GM12878 (cell line): ENCODE measurements at regions not wholly inside any gene's neighbourhood (a gene's known extent, or its start where the extent isn't known, plus 50 kb on each side); places are given as distances from the start of the nearest gene placed in this dataset.

ENCODE experiments used
- ATAC-seq: fragments of 200-7000 bp; cut with Tn5 transposase; 3 replicates; pipeline ENCODE4 v1.9.1; 2020; ENCODE audit warnings: mild to moderate bottlenecking, moderate library complexity
- BruUV-seq: library from RNA; stranded (reverse); fragments of 400-500 nt; replicated peaks from 2 replicates; lab custom pipeline; 2021; lab: Mats Ljungman, UMichigan
- CTCF ChIA-PET: fragments of 300-600 bp; sonication (Branson Sonifier 250); formaldehyde crosslinking; extraction: SDS; loops from one replicate; lab custom pipeline; 2021; ENCODE audit warnings: inconsistent platforms; lab: Yijun Ruan, JAX
- POLR2A ChIA-PET: fragments of 350-600 bp; formaldehyde crosslinking; extraction: SDS; loops from one replicate; lab custom pipeline; 2021; ENCODE audit warnings: inconsistent platforms; lab: Charles Lee
- RAD21 ChIA-PET: fragments of 300-600 bp; sonication (Branson Sonifier 250); formaldehyde crosslinking; loops from one replicate; lab custom pipeline; 2023; ENCODE audit warnings: antibody characterized with exemption; ENCODE audit not compliant: unreplicated experiment; lab: Charles Lee
- SMC1A ChIA-PET: fragments of 300-600 bp; sonication (Branson Sonifier 250); formaldehyde crosslinking; loops from one replicate; lab custom pipeline; 2023; ENCODE audit not compliant: unreplicated experiment, uncharacterized antibody; lab: Charles Lee
- DNase-seq: peaks from one replicate; pipeline ENCODE4 v3.0.0-alpha.2; 2011; ENCODE audit warnings: low read depth, low spot score
- FAIRE-seq: peaks from 3 replicates; lab custom pipeline; 2011; peaks lifted over from hg19 to GRCh38; lab: Jason Lieb, UNC
- H2AFZ ChIP-seq: 2 replicates; pipeline ENCODE4 v1.6.0; 2011; ENCODE audit warnings: low read depth, low read length, control low read depth; ENCODE audit not compliant: control insufficient read depth
- H3K27ac ChIP-seq: 2 replicates; pipeline ENCODE4 v1.5.1; 2011; ENCODE audit warnings: control low read depth; ENCODE audit not compliant: control insufficient read depth, insufficient read depth
- H3K27me3 ChIP-seq, 2 experiments: replicated peaks in 1 of 2; 2 replicates each; pipeline versions ENCODE4 v1.6.0 to v1.6.1; 2011; ENCODE audit warnings: low read length in 1 of 2; ENCODE audit not compliant: control insufficient read depth in 2 of 2, insufficient read depth in 2 of 2
- H3K36me3 ChIP-seq, 2 experiments: 2 replicates each; pipeline ENCODE4 v1.5.1; 2011; ENCODE audit warnings: low read length in 1 of 2; ENCODE audit not compliant: control insufficient read depth in 2 of 2, insufficient read depth in 2 of 2
- H3K4me1 ChIP-seq: 2 replicates; pipeline ENCODE4 v1.6.1; 2011; ENCODE audit warnings: mild to moderate bottlenecking, low read length, moderate library complexity, mixed read lengths; ENCODE audit not compliant: control insufficient read depth, insufficient read depth
- H3K4me2 ChIP-seq: 2 replicates; pipeline ENCODE4 v1.6.0; 2011; ENCODE audit warnings: control low read depth; ENCODE audit not compliant: control insufficient read depth, insufficient read depth
- H3K4me3 ChIP-seq: fragments of 200-600 bp; sonication (generic); 2 replicates; pipeline ENCODE4 v1.5.1; 2016
- H3K79me2 ChIP-seq: 2 replicates; pipeline ENCODE4 v1.6.0; 2011; ENCODE audit warnings: low read length; ENCODE audit not compliant: control insufficient read depth, insufficient read depth
- H3K9ac ChIP-seq: 2 replicates; pipeline ENCODE4 v1.8.0; 2011; ENCODE audit warnings: low read length, control low read depth, mixed read lengths; ENCODE audit not compliant: control insufficient read depth, insufficient read depth
- H3K9me3 ChIP-seq: replicated peaks from 3 replicates; pipeline ENCODE4 v1.5.1; 2011; ENCODE audit warnings: mild to moderate bottlenecking, low read length; ENCODE audit not compliant: control insufficient read depth, insufficient read depth
- H4K20me1 ChIP-seq: 2 replicates; pipeline ENCODE4 v1.6.0; 2011; ENCODE audit not compliant: control insufficient read depth, insufficient read depth
- BCL11A ChIP-seq: IDR thresholded peaks from 2 replicates; pipeline ENCODE4 v1.6.1; 2011; ENCODE audit warnings: low read depth, low read length
- BHLHE40 ChIP-seq, 2 experiments: fragments of 450-650 bp in 1 of 2; IDR thresholded peaks; 2 replicates each; pipeline ENCODE4 v1.6.1; 2011 to 2017; ENCODE audit warnings: low read depth in 2 of 2, borderline replicate concordance in 1 of 2, improper control_type of control experiment in 1 of 2, low read length in 1 of 2, mild to moderate bottlenecking in 1 of 2
- BRCA1 ChIP-seq: IDR thresholded peaks from 2 replicates; pipeline ENCODE4 v1.6.1; 2011; ENCODE audit warnings: low read depth, low read length, improper control_type of control experiment
- CTCF ChIP-seq, 3 experiments: IDR thresholded peaks in 2 of 3; conservative IDR thresholded peaks in 1 of 3; 2 replicates each; pipeline ENCODE4 v1.5.1; 2011; ENCODE audit warnings: low read depth in 3 of 3, low read length in 3 of 3, mild to moderate bottlenecking in 3 of 3, control low read depth in 2 of 3, moderate library complexity in 2 of 3, inconsistent platforms in 1 of 3, mixed read lengths in 1 of 3; ENCODE audit not compliant: control insufficient read depth in 2 of 3, insufficient read depth in 1 of 3; ENCODE audit errors: extremely low read depth in 1 of 3
- GABPA ChIP-seq: IDR thresholded peaks from 2 replicates; pipeline ENCODE4 v1.6.1; 2014; ENCODE audit warnings: antibody characterized with exemption, low read depth, mild to moderate bottlenecking, inconsistent platforms
- MTA2 ChIP-seq: fragments of 450-650 bp; IDR thresholded peaks from 2 replicates; pipeline ENCODE4 v1.6.1; 2016; ENCODE audit warnings: low read depth, mild to moderate bottlenecking, moderate library complexity
- NKRF ChIP-seq: fragments of 450-650 bp; conservative IDR thresholded peaks from 2 replicates; pipeline ENCODE4 v1.6.1; 2017; ENCODE audit warnings: mild to moderate bottlenecking, moderate library complexity
- NR2C2 ChIP-seq: IDR thresholded peaks from 2 replicates; pipeline ENCODE4 v1.6.1; 2011; ENCODE audit warnings: borderline replicate concordance, low read depth; ENCODE audit not compliant: control insufficient read depth, insufficient read length
- PAX5 ChIP-seq: IDR thresholded peaks from 2 replicates; pipeline ENCODE4 v1.6.1; 2011; ENCODE audit warnings: low read depth, low read length, borderline replicate concordance
- PKNOX1 ChIP-seq: fragments of 450-650 bp; IDR thresholded peaks from 2 replicates; pipeline ENCODE4 v1.6.1; 2016; ENCODE audit warnings: mild to moderate bottlenecking
- POLR2A ChIP-seq: IDR thresholded peaks from 2 replicates; pipeline ENCODE4 v1.6.1; 2011; ENCODE audit warnings: low read depth, mild to moderate bottlenecking, low read length
- TCF12 ChIP-seq: IDR thresholded peaks from 2 replicates; pipeline ENCODE4 v1.6.1; 2011; ENCODE audit warnings: low read depth, mild to moderate bottlenecking, low read length
- YY1 ChIP-seq: IDR thresholded peaks from 2 replicates; pipeline ENCODE4 v1.6.1; 2011; ENCODE audit warnings: low read depth, mild to moderate bottlenecking, low read length
- ZZZ3 ChIP-seq: IDR thresholded peaks from 2 replicates; pipeline ENCODE4 v1.6.1; 2011; ENCODE audit warnings: low read depth; ENCODE audit not compliant: control insufficient read depth, insufficient read length
- WGBS: methylation state at CpG from one replicate; pipeline ENCODE4 v1.1.6; 2016; ENCODE audit warnings: low lambda C conversion rate; ENCODE audit not compliant: insufficient replicate concordance, insufficient coverage; ENCODE audit errors: missing lambda C conversion rate; 5-methylcytosine and 5-hydroxymethylcytosine counted together
- in situ Hi-C: fragments of 300-500 bp; cut with MboI; formaldehyde crosslinking; loops from 9 replicates; pipeline ENCODE4 v1.14.3; 2018; ENCODE audit warnings: mixed read lengths
- intact Hi-C: fragments of 100-400 bp; cut with micrococcal nuclease; formaldehyde crosslinking; loops from one replicate; pipeline ENCODE4 v1.14.2; 2022; ENCODE audit not compliant: unreplicated experiment
- TF ChIP-seq, protein P1 (sequence below): fragments of 450-650 bp; IDR thresholded peaks from 2 replicates; pipeline ENCODE4 v1.6.1; 2017; ENCODE audit warnings: low read depth, mild to moderate bottlenecking, moderate library complexity

DNA sequence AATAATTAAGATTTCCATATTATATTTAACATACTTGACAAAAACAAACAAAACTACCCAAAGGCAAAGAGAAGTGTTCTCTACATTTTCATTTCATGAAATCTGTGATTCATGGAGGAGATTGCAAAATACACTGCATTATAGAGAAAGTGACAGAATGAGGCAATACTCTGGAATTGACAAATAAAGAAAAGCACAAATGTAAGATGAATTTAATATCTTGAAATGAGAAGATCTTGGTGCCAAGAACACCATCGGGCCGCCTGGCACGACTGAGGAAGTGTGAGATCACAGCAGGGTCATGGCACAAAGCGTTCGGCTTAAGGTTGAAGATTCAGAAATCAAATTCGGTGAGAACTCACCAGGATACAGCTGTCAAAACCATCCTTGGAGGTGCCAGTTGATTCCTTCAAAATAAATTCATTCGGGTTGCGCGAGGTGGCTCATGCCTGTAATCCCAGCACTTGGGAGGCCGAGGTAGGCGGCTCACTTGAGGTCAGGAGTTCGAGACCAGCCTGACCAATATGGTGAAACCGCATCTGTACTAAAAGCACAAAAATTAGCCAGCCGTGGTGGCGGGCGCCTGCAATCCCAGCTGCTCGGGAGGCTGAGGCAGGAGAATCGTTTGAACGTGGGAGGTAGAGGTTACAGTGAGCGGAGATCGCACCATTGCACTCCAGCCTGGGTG, 174.0 kb upstream of the PFKP start (continued):
- TF ChIP-seq NR2C2 (no peak), PAX5 (no peak)

DNA sequence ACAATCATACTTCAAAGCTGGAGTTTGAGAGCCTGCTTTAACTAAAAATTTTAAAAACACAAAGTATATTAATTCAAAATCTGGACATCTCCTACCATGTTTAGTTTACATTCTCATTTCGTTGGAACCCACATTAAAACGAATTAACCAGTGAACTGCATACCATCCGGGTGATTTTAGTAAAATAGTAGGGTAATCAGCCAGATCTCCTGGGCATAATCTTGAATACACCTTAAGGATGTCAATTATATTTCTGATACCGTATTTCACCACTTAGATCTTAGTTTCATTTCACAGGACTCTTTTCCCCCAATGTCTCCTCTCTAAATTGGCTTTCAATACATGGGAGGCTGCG, 175.6 kb upstream of the PFKP start:
- in situ Hi-C loops (no loop called here), intact Hi-C loops (no loop called here)
- no peak for FAIRE-seq
- ChIA-PET CTCF (no interaction called here), SMC1A (no interaction called here), POLR2A (no interaction called here), RAD21 (no interaction called here)
- no peak overlapping the region for H3K9ac ChIP-seq
- no peak overlapping the region for H3K4me3 ChIP-seq
- no peak overlapping the region for H3K27ac ChIP-seq
- H3K4me2 ChIP-seq: no peak overlapping the region
- H3K36me3 ChIP-seq: no peaks in the 10 kb centered on the region
- peaks cover 0 to 2% of the 10 kb centered on the region in 2 experiments; a peak in 1 of 4 replicates for H3K27me3 ChIP-seq
- H3K4me1 ChIP-seq: no peaks in the 10 kb centered on the region
- no peak for ATAC-seq
- DNase-seq: no peak
- H4K20me1 ChIP-seq: no peaks in the 10 kb centered on the region
- no peaks in the 10 kb centered on the region for H3K79me2 ChIP-seq
- no peak overlapping the region for H2AFZ ChIP-seq
- 34% methylated on average over 5 of the region's 5 CpGs for WGBS
- no peaks in the 10 kb centered on the region for H3K9me3 ChIP-seq
- no TSS peak for BruUV-seq
- TF ChIP-seq GABPA (no peak), NKRF (no peak), TCF12 (no peak), MTA2 (no peak), BHLHE40 (IDR thresholded peaks at IDR 0.05; ENCODE audit: borderline replicate concordance in 1 of 2, low read depth in 2 of 2, low read length in 1 of 2) (no peak), PKNOX1 (no peak), YY1 (no peak), BRCA1 (no peak), CTCF (IDR thresholded peaks at IDR 0.05 in 2 of 3, conservative IDR thresholded peaks at IDR 0.05 in 1 of 3; ENCODE audit: control insufficient read depth in 2 of 3, extremely low read depth in 1 of 3, insufficient read depth in 1 of 3, low read depth in 3 of 3, low read length in 3 of 3) (no peak), POLR2A (no peak), BCL11A (no peak), ZZZ3 (no peak)
- TF ChIP-seq, protein P1, sequence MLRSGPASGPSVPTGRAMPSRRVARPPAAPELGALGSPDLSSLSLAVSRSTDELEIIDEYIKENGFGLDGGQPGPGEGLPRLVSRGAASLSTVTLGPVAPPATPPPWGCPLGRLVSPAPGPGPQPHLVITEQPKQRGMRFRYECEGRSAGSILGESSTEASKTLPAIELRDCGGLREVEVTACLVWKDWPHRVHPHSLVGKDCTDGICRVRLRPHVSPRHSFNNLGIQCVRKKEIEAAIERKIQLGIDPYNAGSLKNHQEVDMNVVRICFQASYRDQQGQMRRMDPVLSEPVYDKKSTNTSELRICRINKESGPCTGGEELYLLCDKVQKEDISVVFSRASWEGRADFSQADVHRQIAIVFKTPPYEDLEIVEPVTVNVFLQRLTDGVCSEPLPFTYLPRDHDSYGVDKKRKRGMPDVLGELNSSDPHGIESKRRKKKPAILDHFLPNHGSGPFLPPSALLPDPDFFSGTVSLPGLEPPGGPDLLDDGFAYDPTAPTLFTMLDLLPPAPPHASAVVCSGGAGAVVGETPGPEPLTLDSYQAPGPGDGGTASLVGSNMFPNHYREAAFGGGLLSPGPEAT: no peak
